NT2/D1 (cell line): ENCODE measurements at regions not wholly inside any gene's neighbourhood (a gene's known extent, or its start where the extent isn't known, plus 50 kb on each side); places are given as distances from the start of the nearest gene placed in this dataset.

Experiments
- SUZ12 ChIP-seq: IDR thresholded peaks from 2 replicates; pipeline ENCODE4 v1.6.1; 2011; ENCODE audit not compliant: insufficient read length, insufficient read depth; ENCODE audit errors: extremely low read depth
- YY1 ChIP-seq: IDR thresholded peaks from 2 replicates; pipeline ENCODE4 v1.6.1; 2011; ENCODE audit not compliant: insufficient read length, insufficient read depth
- ZNF274 ChIP-seq: IDR thresholded peaks from 2 replicates; pipeline ENCODE4 v1.6.1; 2011; ENCODE audit warnings: mild to moderate bottlenecking, low read depth, low read length

DNA sequence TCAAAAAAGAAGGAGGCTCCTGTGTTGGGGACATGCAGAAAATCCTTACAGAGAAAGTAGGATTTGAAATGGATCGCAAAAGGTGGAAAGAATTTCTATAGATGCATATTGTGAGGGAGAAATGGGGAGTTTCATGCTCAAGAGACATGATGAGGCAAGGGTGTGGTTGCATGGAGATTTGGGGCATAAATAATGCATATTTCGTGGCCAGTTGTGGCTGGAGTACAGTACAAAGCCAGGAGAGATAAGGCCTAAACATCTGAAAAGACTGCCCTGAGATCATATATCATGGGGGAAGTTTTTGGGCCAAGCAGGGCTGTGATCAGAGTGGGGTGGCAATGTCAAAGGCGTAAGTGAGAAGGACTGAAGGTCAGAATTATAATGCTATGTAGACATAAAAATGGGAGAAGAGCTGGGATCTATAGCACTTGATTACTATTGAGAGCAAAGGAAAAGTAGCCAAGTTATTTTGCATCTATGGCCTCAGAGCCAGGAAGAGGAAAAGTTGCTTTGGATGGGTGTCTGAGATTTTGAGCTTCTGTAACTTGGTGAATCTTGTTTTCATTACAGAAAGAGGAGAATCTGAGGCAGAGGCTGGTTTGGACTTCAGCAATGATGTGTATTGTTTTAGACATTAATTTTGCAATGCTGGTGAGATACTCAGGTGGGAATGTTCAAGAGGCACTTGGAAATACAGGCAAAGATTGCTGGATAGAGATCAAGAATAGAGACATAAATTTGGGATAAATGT lies 166.6 kb downstream of the INHBA start:
- no peak for TF ChIP-seq YY1
- no peak for TF ChIP-seq SUZ12
- TF ChIP-seq ZNF274: no peak
